ENCODE measurements at regions not wholly inside any gene's neighbourhood (a gene's known extent, or its start where the extent isn't known, plus 50 kb on each side); places are given as distances from the start of the nearest gene placed in this dataset.

- TF ChIP-seq MYC (IDR thresholded peaks at IDR 0.05; ENCODE audit: low read depth, low read length) (no peak), GATA2 (IDR thresholded peaks at IDR 0.05; ENCODE audit: insufficient read depth, insufficient read length, low read depth, low read length) (no peak)
Measured at GRCh38 chr11:91136631-91137030, 913.8 kb upstream of the CHORDC1 start.

Measured in endothelial cell of umbilical vein (primary cell).